ENCODE measurements at regions not wholly inside any gene's neighbourhood (a gene's known extent, or its start where the extent isn't known, plus 50 kb on each side); places are given as distances from the start of the nearest gene placed in this dataset.

DNA sequence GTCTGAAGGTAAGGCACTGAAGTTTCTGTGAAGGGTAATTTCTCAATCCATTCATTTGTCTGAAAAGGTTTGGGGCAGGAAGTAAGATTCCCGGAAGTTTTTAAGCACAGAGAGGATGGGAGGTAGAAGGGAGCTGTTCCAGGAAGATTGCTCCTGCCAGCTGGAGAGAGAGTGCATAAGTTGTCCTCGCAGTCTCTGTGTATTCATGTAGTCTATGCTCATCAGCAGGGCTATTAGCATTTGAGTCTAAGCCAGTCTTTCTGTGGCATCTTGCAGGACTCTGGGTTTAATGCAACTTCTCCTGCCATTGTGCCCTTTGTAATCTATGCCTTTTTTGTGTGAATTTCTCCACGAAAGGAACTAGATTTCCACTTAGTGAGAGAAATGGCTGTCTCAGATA lies 140.8 kb upstream of the FGGY start:
- Histone ChIP-seq H3K27me3 (replicated peaks; ENCODE audit: insufficient read depth, low read depth, low read length, poor library complexity) (no peaks in the 10 kb centered on the region), H3K4me1 (ENCODE audit: insufficient read depth, low read length, poor library complexity, severe bottlenecking) (peaks cover 13% of the 10 kb centered on the region), H3K4me3 (ENCODE audit: low read depth, low read length, poor library complexity, severe bottlenecking) (no peak overlapping the region), H3K27ac (ENCODE audit: low read depth, low read length, poor library complexity, severe bottlenecking) (no peak overlapping the region), H3K36me3 (ENCODE audit: insufficient read depth, low read length, poor library complexity, severe bottlenecking) (no peaks in the 10 kb centered on the region), H3K9me3 (ENCODE audit: low read depth, low read length, poor library complexity, severe bottlenecking) (peaks cover 12% of the 10 kb centered on the region)
- ChIA-PET CTCF (no interaction called here), POLR2A (ENCODE audit: low non-redundant PET) (no interaction called here)
- intact Hi-C loops (cut with micrococcal nuclease; ENCODE audit: unreplicated experiment): no loop called here
- no peak for TF ChIP-seq EZH2 (IDR thresholded peaks at IDR 0.05; ENCODE audit: borderline replicate concordance, low read depth, low read length, poor library complexity, severe bottlenecking)
- TF ChIP-seq, protein P1, sequence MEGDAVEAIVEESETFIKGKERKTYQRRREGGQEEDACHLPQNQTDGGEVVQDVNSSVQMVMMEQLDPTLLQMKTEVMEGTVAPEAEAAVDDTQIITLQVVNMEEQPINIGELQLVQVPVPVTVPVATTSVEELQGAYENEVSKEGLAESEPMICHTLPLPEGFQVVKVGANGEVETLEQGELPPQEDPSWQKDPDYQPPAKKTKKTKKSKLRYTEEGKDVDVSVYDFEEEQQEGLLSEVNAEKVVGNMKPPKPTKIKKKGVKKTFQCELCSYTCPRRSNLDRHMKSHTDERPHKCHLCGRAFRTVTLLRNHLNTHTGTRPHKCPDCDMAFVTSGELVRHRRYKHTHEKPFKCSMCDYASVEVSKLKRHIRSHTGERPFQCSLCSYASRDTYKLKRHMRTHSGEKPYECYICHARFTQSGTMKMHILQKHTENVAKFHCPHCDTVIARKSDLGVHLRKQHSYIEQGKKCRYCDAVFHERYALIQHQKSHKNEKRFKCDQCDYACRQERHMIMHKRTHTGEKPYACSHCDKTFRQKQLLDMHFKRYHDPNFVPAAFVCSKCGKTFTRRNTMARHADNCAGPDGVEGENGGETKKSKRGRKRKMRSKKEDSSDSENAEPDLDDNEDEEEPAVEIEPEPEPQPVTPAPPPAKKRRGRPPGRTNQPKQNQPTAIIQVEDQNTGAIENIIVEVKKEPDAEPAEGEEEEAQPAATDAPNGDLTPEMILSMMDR (conservative IDR thresholded peaks at IDR 0.05; ENCODE audit: low read depth, low read length): no peak
- no TSS peak for BruUV-seq (replicated peaks)
- DNase-seq (ENCODE audit: low spot score): peak; percentile 51

GRCh38 chr1:59156526-59157199 lies 140.2 kb upstream of the FGGY start:
- ChIA-PET POLR2A (ENCODE audit: low non-redundant PET) (no interaction called here), CTCF (no interaction called here)
- H3K27me3 ChIP-seq (replicated peaks; ENCODE audit: insufficient read depth, low read depth, low read length, poor library complexity): no peaks in the 10 kb centered on the region
- H3K36me3 ChIP-seq (ENCODE audit: insufficient read depth, low read length, poor library complexity, severe bottlenecking): no peaks in the 10 kb centered on the region
- no peak overlapping the region for H3K27ac ChIP-seq (ENCODE audit: low read depth, low read length, poor library complexity, severe bottlenecking)
- peaks cover 12% of the 10 kb centered on the region for H3K9me3 ChIP-seq (ENCODE audit: low read depth, low read length, poor library complexity, severe bottlenecking)
- H3K4me1 ChIP-seq (ENCODE audit: insufficient read depth, low read length, poor library complexity, severe bottlenecking): peaks cover 13% of the 10 kb centered on the region
- intact Hi-C loops (cut with micrococcal nuclease; ENCODE audit: unreplicated experiment): no loop called here
- DNase-seq (ENCODE audit: low spot score): peak; percentile 87
- H3K4me3 ChIP-seq (ENCODE audit: low read depth, low read length, poor library complexity, severe bottlenecking): no peak overlapping the region
- no TSS peak for BruUV-seq (replicated peaks)
- TF ChIP-seq, protein P1 (conservative IDR thresholded peaks at IDR 0.05; ENCODE audit: low read depth, low read length): no peak
- no peak for TF ChIP-seq EZH2 (IDR thresholded peaks at IDR 0.05; ENCODE audit: borderline replicate concordance, low read depth, low read length, poor library complexity, severe bottlenecking)

DNA sequence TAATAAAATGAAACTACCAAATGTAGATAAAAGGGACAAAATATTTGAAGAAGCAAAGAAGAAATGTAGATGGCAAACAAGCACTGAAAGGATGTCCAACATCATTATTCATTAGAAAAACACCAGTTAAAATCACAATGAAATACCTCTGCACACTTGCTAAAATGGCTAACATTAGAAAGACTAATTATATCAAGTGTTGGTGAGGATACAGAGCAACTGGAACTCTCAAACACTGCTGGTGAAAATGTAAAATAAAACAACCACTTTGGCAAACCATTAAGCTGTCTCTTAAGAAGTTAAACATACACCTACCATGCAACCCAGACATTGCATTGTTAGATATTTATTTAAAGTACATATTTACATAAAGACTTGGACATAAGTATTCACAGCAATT lies 138.6 kb upstream of the FGGY start:
- intact Hi-C loops (cut with micrococcal nuclease; ENCODE audit: unreplicated experiment): no loop called here
- CTCF ChIA-PET: no interaction called here
- H3K27me3 ChIP-seq (replicated peaks; ENCODE audit: insufficient read depth, low read depth, low read length, poor library complexity): no peaks in the 10 kb centered on the region

More for the DNA sequence above, 138.6 kb upstream of the FGGY start:
- BruUV-seq (replicated peaks): no TSS peak
- H3K9me3 ChIP-seq (ENCODE audit: low read depth, low read length, poor library complexity, severe bottlenecking): peaks cover 12% of the 10 kb centered on the region
- H3K36me3 ChIP-seq (ENCODE audit: insufficient read depth, low read length, poor library complexity, severe bottlenecking): no peaks in the 10 kb centered on the region
- peaks cover 13% of the 10 kb centered on the region for H3K4me1 ChIP-seq (ENCODE audit: insufficient read depth, low read length, poor library complexity, severe bottlenecking)
- DNase-seq (ENCODE audit: low spot score): no peak
- no peak overlapping the region for H3K4me3 ChIP-seq (ENCODE audit: low read depth, low read length, poor library complexity, severe bottlenecking)
- TF ChIP-seq, protein P1 (conservative IDR thresholded peaks at IDR 0.05; ENCODE audit: low read depth, low read length): no peak
- TF ChIP-seq EZH2 (IDR thresholded peaks at IDR 0.05; ENCODE audit: borderline replicate concordance, low read depth, low read length, poor library complexity, severe bottlenecking): no peak
- POLR2A ChIA-PET (ENCODE audit: low non-redundant PET): no interaction called here
- no peak overlapping the region for H3K27ac ChIP-seq (ENCODE audit: low read depth, low read length, poor library complexity, severe bottlenecking)

All from A673 (cell line).